ENCODE measurements at regions not wholly inside any gene's neighbourhood (a gene's known extent, or its start where the extent isn't known, plus 50 kb on each side); places are given as distances from the start of the nearest gene placed in this dataset.

DNA sequence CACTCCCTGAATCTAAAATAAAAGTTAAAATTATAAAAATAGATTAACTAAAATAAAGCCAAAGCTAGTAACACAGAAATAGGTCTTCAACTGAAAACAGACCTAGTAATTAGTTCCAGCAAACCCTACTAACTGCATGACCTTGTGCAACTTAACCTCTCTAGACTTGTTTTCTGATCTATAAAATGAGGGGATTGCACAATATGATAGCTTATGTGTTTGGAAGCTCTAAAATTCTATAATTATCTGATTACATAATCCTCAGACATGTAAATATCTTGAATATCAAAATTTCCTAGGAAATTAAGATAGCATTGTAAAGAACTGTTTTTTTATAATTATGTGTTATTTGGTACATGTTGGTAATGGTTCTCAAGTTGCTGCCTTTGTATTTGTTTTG is 144.1 kb upstream of the GRIP1 start:
- H3K23ac ChIP-seq (ENCODE audit: insufficient read length, low read depth, low read length): no peak overlapping the region
- Mint-ChIP-seq H3K27me3 (ENCODE audit: low read depth) (no peaks in the 10 kb centered on the region), H3K36me3 (ENCODE audit: insufficient read depth in 1 of 3, low read depth in 3 of 3) (no peaks in the 10 kb centered on the region; a peak in 1 of 7 replicates), H3K27ac (no peak overlapping the region), H3K9me3 (peaks cover 3 to 4% of the 10 kb centered on the region in 2 experiments; a peak in 2 of 5 replicates), H3K4me1 (no peaks in the 10 kb centered on the region), H3K4me3 (no peak overlapping the region)
- no peak overlapping the region for H3K14ac ChIP-seq (ENCODE audit: insufficient read depth, low read length)
- no peak overlapping the region for H3K56ac ChIP-seq (ENCODE audit: insufficient read length, low read depth, low read length)
- no peak for DNase-seq
- H2AFZ ChIP-seq (ENCODE audit: low read length): no peak overlapping the region
- no peak overlapping the region for H2AK5ac ChIP-seq (ENCODE audit: insufficient read length, low read length)
- H3K9me3 ChIP-seq (ENCODE audit: control insufficient read depth, low read depth, low read length): no peaks in the 10 kb centered on the region
- no peak overlapping the region for H2BK5ac ChIP-seq (ENCODE audit: insufficient read length, low read length)
- no peak overlapping the region for H3K4me2 ChIP-seq (ENCODE audit: insufficient read depth, insufficient read length, low read length)
- H3K27ac ChIP-seq (ENCODE audit: insufficient read length, low read depth, low read length): no peak overlapping the region
- H2BK120ac ChIP-seq (ENCODE audit: low read depth, low read length, poor library complexity, severe bottlenecking): no peak overlapping the region
- H2BK15ac ChIP-seq (ENCODE audit: low read depth, low read length): no peak overlapping the region
- H3K18ac ChIP-seq (ENCODE audit: insufficient read length, low read depth, low read length): no peak overlapping the region
- no peak overlapping the region for H4K91ac ChIP-seq (ENCODE audit: insufficient read length, low read depth, low read length)
- TF ChIP-seq, protein P1, sequence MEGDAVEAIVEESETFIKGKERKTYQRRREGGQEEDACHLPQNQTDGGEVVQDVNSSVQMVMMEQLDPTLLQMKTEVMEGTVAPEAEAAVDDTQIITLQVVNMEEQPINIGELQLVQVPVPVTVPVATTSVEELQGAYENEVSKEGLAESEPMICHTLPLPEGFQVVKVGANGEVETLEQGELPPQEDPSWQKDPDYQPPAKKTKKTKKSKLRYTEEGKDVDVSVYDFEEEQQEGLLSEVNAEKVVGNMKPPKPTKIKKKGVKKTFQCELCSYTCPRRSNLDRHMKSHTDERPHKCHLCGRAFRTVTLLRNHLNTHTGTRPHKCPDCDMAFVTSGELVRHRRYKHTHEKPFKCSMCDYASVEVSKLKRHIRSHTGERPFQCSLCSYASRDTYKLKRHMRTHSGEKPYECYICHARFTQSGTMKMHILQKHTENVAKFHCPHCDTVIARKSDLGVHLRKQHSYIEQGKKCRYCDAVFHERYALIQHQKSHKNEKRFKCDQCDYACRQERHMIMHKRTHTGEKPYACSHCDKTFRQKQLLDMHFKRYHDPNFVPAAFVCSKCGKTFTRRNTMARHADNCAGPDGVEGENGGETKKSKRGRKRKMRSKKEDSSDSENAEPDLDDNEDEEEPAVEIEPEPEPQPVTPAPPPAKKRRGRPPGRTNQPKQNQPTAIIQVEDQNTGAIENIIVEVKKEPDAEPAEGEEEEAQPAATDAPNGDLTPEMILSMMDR (conservative IDR thresholded peaks at IDR 0.05): no peak
- no peak overlapping the region for H3K9ac ChIP-seq (ENCODE audit: extremely low read depth, insufficient read length, low read length)
- no peaks in the 10 kb centered on the region for H3K79me2 ChIP-seq (ENCODE audit: insufficient read depth, low read length)
- H2BK20ac ChIP-seq (ENCODE audit: low read depth, low read length, poor library complexity, severe bottlenecking): no peak overlapping the region
- H3T11ph ChIP-seq (ENCODE audit: low read length): no peak overlapping the region
- H3K4me1 ChIP-seq (ENCODE audit: insufficient read depth, low read length): no peaks in the 10 kb centered on the region
- no peaks in the 10 kb centered on the region for H3K79me1 ChIP-seq (ENCODE audit: insufficient read depth, low read depth, low read length, poor library complexity, severe bottlenecking)
- H3K27me3 ChIP-seq (ENCODE audit: insufficient read depth, low read length): no peaks in the 10 kb centered on the region
- H3K23me2 ChIP-seq (ENCODE audit: insufficient read length, low read depth, low read length, poor library complexity, severe bottlenecking): no peaks in the 10 kb centered on the region
- H4K20me1 ChIP-seq (ENCODE audit: control insufficient read depth, insufficient read depth, insufficient read length): no peaks in the 10 kb centered on the region
- H3K4ac ChIP-seq (ENCODE audit: low read depth, low read length): no peak overlapping the region
- H2BK12ac ChIP-seq (ENCODE audit: insufficient read length, low read depth, low read length): no peak overlapping the region
- no peak overlapping the region for H4K8ac ChIP-seq (replicated peaks; ENCODE audit: insufficient read length, low read depth, low read length)
- no peak overlapping the region for H4K5ac ChIP-seq (ENCODE audit: insufficient read length, low read depth, low read length)
